ENCODE measurements at regions not wholly inside any gene's neighbourhood (a gene's known extent, or its start where the extent isn't known, plus 50 kb on each side); places are given as distances from the start of the nearest gene placed in this dataset.
A peak's percentile ranks its signal among the peaks of the same experiment; 100 is the strongest.

DNA sequence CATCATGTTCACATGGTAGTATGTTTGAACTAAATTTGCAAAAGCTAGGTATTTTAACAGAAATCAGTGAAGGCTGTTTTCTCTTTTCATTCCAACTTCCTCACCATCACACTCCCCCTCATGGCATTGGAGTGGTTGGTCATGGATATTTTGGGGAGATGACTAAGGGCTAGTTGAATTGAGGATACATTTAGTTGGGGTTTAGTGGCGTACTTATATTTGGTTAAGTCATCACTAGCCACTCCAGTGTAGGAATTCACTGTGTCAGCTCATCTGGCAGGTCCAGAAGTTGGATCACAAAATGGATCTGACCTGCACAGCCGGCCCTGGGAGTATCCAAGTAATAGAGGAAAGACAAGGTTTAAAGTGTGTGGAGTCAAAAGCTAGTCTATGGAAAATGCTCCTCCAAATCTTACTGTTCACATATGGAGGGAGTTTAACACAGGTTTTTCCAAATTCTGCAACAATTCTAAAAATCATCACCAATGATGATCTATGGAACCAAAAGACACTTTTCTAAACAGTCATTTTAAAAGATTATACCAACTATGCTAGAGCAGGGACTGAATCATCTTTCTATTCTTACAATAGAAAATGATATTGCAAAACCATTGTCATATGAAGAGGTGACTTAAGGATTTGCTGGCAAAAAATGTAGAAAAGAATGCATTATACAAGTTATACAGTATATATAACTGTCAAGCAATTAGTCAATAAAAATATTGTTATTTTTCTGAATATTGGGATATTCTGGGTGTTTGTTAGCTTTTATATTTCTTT is 247.8 kb upstream of the PEX5L start:
- DNase-seq (ENCODE audit: low spot score), result no peak

DNA sequence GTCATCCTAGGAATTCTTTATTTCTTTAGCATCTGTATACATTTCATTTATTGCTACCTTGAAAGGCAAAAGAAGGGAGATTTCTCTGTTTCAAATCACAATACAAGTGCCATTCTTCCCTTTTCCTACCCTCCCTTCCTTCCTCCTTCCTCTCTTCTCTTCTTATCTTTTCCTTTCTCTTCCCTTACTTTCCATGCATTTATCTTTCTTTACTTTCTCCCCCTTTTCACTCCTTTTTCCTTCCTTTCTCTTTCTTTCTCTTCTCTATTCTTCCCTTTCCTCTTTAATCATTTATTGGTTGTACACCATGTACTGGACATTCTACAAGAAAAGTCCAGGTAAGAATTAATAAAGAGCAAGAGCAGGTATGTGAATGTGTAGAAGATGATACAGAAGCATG is 251.0 kb upstream of the PEX5L start:
- no peak for DNase-seq (ENCODE audit: low spot score)

DNA sequence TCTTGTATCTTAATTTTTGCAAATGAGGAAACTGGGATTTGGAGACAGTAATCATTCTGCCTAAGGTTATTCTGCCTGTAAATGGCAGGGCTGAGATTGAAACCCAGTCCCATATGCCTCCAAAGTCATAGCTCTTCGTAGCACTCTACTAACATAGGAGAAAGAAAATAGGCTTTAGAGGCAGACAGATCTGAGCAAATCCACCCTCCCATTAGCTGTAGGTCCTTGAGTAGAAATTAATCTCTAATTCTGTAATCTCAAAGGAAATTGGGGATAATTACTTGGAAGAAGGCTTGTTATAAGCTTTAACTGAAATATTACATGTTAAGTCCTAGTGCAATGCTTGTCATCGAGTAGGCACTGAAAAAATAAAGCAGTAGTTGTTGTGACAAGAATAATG is 252.1 kb upstream of the PEX5L start:
- DNase-seq (ENCODE audit: low spot score), result no peak

DNA sequence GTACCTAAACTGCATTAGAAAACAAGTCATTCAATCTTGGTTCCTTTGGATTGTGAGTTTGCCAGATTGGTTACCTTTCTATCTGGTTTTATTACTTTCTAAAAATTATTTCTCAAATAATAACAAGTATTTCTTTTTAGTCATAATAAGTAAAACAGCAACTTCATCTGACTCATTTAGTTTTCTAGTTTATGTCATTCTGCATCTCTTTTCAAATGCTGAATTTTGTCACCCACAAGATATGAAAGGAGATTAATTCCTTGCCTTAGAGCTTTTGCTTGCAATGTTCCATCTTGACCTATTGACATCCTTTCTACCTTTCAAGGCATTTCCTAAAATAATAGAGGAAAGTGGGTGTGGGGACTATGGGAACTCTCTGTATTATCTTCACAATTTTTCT is 253.6 kb upstream of the PEX5L start:
- peak; percentile 18 for DNase-seq (ENCODE audit: low spot score)

DNA sequence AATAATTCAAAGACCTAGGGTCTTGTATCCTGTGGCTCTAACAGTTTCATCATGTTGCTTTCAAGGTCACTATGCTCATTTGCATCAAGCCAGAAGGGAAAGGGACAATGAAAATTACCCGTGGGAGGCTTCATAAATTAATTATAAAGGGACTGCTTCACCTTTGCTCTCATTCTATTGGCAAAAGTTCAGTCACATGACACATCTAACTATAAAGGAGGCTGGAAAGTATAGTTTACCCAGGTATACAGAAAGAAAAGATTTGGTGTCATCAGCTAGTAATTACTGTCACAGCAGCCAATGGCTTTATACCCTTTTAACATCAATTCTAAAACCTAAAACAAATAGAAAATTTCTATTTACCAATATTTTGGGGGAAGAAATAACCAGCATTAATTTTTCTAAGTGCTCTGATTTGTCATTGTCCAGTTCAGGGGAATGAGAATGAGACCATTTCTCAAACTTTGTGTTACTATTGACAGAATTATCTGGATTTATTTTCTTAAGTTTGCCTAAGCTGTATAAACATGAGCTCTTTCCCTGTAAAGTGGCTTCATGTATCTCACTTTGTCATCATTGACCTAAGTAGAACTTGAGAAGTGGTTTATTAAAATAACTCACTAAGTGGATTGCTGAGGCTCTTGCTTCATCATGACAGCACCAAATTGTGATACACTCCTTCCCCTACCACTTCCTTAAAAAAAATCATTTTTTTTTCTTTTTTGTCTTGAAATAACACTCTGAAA is 257.7 kb upstream of the PEX5L start:
- no peak for DNase-seq (ENCODE audit: low spot score)

DNA sequence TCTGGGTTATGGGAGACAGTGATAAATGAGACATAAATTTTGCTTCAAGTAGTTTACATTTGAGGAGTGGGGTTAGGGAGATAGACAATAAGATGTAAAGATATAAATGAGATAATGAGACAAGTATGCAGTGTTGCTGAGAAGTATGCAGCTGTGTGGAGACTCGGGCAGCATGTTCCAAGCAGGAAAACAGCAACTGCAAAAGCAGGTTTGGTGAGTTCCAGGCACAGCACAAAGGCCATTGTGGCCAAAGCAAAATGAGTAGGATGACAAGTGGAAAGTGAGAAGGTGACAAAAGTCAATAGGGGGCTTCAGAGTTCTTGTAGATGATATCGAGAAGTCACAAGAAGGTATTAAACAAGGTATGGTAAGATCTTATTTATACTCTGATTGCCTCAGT is 259.1 kb upstream of the PEX5L start:
- no peak for DNase-seq (ENCODE audit: low spot score)

DNA sequence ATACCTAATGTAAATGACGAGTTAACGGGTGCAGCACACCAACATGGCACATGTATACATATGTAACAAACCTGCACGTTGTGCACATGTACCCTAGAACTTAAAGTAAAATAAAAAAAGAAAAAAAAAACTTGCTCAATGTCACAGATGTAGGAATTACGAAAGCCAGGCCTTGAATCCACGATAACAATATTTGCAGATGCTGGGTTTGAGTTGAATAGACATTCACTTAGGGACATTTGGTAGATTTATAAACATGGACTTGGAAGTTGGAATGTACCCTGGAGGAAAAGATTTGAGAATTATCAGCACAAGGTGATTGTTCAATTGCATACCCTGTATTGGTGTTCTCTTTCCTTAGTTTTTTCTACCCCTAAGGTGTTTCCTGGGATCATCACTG is 260.2 kb upstream of the PEX5L start:
- no peak for DNase-seq (ENCODE audit: low spot score)

DNA sequence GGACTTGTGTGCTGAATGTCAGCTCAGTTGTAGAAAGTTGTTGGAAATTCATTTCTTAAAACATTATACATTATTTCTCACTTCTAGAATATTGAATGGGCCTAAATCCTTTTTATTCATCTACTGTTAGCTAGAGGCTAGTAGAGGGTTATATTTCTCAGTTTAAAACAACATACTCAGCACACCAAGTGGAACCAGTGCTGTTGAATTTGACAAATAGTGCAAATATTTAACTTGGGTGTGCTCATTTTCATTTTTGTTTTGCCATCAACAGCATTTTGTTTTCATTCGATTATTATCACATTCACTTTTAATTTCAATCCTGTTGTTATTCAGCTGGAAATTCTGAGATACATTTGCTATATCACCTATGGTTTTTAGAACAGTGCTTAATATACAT is 269.4 kb upstream of the PEX5L start:
- no peak for DNase-seq (ENCODE audit: low spot score)

DNA sequence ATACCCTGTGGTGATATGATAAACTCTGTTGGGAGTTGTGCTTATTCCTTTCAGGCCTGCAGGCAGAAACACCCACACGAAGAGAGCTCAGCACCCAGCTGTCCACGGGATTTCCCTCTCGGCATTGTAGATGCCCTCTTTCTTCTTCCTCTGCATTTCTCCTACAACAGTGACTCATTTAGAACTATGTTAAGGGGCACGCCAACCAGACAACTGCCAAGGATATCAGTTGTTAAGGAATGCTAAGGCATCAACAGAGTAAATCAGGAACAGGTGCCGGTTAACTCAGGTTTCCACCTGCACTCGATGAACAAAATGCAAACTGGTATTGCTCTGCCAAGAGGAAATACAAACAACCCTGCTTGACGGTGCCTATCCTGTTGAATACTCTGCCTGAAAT is 270.0 kb upstream of the PEX5L start:
- no peak for DNase-seq (ENCODE audit: low spot score)

DNA sequence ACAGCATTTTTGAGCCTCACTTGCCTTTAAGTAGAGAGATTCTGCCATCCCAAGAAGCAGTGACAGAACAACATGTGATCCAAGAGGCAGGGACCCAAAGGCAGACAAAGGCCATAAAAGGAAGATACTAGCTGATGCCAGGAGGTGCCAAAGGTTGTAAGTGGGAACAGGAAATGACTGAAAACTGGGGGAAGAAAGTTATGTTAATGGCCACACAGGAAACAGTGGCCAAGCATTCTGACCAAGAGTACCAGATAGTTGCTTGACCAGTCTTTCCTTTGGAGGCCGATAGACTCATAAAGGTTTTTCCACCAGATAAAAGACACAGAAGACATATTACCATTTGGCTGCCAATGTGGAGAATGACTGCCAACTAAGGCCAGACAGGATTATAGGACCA is 274.5 kb upstream of the PEX5L start:
- DNase-seq (ENCODE audit: low spot score), result no peak

DNA sequence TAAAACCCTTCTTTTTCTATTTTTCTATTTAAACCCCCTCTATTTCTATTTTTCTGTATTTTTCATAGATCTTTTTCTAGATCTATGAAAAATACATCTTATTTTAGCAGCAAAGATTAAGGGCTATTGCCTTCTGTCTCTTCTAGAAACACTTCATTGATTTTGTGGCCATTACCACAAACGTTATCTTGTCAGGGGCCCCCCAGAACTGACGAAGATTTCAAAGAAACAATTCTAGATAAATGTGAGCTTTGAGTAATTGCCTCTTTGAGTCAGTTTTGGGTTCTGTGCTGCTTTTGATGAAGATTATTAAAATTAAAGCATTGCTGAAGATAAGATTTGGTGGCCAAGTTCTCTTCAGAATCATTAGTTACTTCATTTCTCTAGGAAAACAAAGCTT is 279.6 kb upstream of the PEX5L start:
- no peak for DNase-seq (ENCODE audit: low spot score)

DNA sequence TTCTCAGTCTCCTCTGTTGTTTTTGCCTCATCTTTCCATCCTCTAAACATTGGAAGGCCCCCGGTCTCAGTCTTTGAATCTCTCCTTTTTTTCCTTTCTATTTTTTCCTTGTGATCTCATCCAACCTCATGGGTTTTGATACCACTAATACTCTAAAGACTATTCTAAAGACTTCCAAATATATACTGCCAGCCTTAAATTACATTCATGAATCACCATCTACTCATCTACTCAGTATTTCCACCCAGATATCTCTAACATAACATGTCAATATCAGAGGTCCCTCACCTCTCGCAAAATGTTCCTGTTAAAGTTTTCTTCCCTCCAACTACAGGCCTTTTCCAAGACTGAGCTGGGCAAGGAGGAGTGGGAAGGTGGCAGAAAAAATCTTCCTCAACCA is 282.5 kb upstream of the TTC14 start:
- DNase-seq (ENCODE audit: low spot score), result no peak

DNA sequence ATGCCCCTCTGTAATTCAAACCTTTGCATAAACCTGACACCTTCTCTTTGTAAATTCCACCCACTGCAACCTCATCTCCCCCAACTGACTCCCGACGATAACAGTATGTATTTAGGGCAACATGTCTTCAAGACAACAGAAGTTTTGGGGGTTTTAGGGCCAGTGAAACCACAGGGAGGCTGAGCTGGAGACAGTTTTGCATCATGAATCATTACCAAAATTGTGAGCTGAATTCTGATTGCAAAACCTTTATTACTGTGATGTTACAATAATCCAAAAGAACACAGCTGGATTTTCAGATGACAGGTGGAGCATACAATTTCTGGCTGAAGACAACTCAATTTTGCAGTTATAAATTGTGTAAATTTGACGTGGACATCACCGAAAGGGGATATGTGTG is 281.3 kb upstream of the TTC14 start:
- no peak for DNase-seq (ENCODE audit: low spot score)

DNA sequence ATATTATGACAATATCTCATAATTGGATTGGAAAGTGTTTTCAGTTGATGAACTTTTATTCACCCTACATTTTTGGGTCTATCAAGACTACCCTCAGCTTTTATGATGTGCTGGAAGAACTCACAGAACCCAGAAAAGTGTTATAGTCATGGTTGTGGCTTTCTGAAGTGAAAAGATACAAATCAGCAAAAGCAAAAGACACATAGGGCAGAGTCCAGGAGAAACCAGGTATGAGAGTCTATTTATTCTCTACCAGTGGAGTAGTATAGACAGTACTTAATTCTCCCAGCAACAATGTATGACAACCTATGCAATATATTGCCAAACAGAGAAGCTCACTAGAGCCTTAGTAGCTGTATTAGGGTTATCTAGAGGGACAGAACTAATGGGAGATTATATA is 280.4 kb upstream of the TTC14 start:
- no peak for DNase-seq (ENCODE audit: low spot score)

DNA sequence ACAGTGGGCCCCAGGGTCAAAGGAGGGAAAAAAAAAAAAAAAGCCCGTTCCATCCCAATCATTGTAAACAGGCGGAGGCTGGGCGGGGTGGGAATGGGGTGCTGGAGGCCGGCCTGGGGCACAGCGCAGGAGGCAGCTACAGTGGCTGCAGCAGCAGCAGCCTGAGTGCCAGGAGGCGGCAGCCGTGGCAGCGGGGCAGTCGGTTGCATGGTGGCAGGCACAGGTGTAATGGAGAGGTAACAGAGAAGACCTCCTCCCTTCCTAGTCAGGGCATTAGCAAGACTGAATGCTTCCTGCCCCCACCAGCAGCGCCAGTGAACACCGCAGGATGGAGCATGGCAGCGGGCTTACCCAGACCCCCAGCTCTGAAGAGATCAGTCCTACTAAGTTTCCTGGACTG is 279.1 kb upstream of the TTC14 start:
- DNase-seq (ENCODE audit: low spot score), result no peak

DNA sequence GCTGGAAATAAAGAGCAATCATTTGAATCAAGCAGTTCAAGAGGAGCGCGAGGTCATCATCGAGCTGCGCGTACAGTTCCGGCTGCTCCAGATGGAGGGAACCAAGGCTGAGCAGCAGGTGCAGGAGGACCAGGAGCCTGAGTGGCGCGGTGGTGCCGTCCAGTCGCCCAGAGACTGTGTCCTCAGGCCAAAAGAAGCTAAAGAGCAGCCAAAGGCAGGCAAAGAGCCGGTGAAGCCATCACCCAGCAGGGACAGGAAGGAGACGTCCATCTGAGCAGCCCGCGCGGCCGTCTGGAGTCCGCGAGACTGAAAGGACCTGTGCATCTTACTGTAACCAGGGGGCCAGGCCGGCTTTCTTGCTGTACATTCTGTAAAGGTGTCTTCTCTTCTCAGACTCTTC is 277.2 kb upstream of the TTC14 start:
- no peak for DNase-seq (ENCODE audit: low spot score)

DNA sequence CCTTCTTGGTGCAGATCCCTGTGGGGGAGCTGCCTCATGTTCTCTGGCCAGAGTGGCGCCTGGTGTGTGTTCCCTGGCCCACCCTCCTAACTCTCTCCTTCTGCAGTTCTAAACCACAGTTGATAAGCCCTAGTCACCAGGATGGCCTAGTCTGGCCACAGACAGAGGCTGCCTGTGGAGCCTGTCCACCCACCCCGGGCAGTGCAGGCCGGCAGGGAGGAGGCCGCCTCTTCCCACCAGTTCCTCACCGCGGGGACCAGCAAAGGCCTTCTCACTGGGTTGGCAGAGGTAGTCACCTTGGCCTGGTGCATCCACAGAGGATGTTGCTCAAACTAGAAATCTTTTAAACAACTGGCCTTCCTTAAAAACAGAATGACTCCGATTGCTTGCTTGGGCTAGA is 276.4 kb upstream of the TTC14 start:
- DNase-seq (ENCODE audit: low spot score), result no peak

DNA sequence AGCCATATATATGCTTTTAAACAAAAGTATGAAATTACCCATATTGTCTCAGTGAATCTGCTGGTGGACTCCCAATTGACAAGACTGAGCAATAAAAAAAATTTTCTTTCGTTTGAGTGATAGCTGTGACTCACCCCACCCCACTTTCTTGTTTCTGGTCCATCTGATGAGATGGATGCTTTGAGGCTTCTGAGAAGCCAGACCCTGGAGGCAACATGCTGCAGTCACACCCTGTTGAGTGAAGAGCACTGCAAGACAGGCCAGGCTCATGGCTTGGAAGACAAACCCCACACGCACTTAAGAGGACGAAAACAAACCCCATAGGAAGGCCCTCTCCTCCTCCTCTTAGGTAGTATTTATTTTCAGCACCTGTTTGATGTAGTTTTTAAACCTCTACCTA is 276.0 kb upstream of the TTC14 start:
- peak; percentile 3 for DNase-seq (ENCODE audit: low spot score)

DNA sequence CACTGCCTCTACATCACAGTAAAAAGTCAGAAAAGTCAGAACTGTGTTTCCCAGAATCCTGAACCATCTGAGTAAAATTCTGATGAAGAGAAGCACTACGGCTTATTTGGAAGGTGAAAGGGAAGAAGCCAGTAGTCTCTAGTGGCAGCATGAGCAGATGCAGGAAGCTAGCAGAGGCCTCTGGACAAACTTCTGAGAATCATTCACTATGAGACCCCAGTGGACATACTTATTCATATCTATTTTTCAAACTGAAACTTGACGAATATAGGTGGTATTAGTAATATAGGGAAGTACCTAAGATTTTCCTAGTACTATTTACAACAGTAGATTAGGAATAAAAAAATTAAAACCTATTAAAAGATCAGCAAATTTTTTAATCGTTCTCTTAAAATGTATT is 272.8 kb upstream of the TTC14 start:
- peak; percentile 33 for DNase-seq (ENCODE audit: low spot score)

DNA sequence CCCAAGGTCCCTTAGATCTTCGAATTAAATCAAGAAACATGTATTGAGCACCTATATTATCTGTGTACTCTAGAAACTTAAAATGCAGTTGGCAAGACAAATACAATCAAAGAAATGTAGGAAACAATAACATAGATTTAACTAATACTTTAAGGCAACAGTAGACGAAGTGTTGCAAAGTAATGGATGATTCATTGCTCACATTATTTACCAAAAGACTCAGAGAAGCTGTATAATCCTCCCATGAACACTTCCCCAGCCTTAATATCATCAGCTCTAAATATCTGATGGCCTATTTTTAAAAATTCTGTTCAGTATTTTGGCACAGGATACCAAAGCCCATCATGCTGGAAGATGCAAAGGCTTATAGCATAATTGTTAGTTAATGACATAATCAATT is 272.1 kb upstream of the TTC14 start:
- DNase-seq (ENCODE audit: low spot score), result no peak

DNA sequence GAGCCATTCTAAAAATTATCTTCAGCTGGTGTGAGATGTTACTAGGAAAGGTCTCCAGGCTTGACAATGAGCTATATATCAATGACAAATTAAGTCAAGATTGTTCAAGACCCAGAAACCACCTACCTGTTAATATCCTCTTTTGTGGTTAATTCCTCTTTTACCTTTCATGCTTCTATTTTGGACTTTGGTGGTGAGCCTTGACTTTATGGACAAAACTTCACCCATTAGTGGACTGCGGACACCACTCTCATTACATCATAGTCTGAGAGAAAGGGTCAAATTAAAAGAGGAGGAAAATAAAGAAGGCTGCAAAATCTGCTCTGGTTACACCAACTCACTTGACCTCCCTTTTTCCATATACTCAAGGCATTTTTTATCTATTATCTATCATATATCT is 271.5 kb upstream of the TTC14 start:
- no peak for DNase-seq (ENCODE audit: low spot score)

DNA sequence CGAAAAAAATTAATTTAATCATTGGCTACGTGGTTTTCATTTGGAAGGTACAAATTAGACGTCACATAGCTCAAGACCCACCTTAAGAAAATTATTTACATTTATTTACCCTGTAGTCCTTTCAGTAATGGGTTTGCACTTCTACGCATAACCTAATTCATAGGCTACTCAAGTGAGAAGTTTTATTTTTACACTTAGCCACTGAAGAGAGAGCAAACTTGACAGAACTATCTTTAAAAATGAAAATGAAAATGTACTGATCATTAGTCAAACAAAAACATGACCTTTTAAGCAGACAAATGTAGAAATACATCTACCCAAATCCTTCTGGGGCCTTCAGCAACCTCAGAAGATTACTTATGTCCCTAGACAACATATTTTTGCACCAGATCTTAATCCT is 269.4 kb upstream of the TTC14 start:
- DNase-seq (ENCODE audit: low spot score), result no peak

DNA sequence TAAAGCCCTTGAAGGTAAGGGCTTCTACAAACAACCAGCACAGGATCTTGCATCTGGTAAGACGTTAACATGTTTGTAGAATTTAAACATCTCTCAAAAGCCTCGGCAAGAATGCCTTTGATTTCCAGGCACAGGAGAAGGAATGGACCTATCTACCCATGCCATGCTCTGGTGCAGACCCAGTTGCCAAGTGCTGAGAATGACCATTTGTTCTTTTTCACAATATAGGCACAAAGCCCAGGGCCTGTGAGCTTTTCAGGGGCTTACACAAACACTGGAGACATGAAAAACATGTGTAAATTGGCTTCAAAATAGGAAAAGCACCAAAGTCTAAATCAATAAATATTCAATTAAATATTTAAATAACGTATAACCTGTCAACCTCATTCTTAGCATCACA is 266.9 kb upstream of the TTC14 start:
- DNase-seq (ENCODE audit: low spot score), result no peak

DNA sequence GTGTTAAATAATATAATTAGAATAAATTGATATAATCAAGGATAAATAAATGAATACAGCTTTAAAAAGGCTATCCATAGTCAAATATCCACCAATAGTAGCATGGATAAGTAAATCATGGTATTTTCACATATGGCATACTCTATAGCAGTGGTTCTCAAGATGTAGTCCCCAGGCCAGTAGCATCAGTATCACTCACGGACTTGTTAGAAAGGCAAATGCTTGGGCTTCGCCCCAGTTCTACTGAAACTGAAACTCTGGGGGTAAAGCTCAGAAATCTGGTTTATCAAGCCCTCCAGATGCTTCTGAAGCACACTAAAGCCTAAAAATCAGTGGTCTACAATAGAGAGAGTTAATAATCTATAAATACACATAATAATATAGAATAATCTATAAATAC is 261.6 kb upstream of the TTC14 start:
- DNase-seq (ENCODE audit: low spot score), result no peak
